HG03442 (cell line): ENCODE measurements at regions not wholly inside any gene's neighbourhood (a gene's known extent, or its start where the extent isn't known, plus 50 kb on each side); places are given as distances from the start of the nearest gene placed in this dataset.

Source experiments
- ATAC-seq: cut with Tn5 transposase; IDR thresholded peaks from one replicate; pipeline ENCODE4 v1.9.1; 2021; ENCODE audit warnings: mild to moderate bottlenecking, moderate library complexity; ENCODE audit not compliant: unreplicated experiment

- ATAC-seq: no peak
These were observed 50.4 kb upstream of the GGTA1 start for GRCh38 chr9:121550041-121550440.

GRCh38 chr9:121550569-121551512, 51.2 kb upstream of the GGTA1 start:
- ATAC-seq: peak; percentile 55

- ATAC-seq: no peak
These were observed 52.5 kb upstream of the GGTA1 start for GRCh38 chr9:121551985-121552753.

GRCh38 chr9:121556082-121556481, 56.4 kb upstream of the GGTA1 start:
- no peak for ATAC-seq

GRCh38 chr9:121556580-121556979, 56.9 kb upstream of the GGTA1 start:
- ATAC-seq: no peak

GRCh38 chr9:121557581-121558447, 58.2 kb upstream of the GGTA1 start:
- peak; percentile 42 for ATAC-seq

- no peak for ATAC-seq
These were observed 58.8 kb upstream of the GGTA1 start for GRCh38 chr9:121558473-121558872.

- no peak for ATAC-seq
These were observed 59.5 kb upstream of the GGTA1 start for GRCh38 chr9:121559183-121559582.

- ATAC-seq: no peak
These were observed 61.3 kb upstream of the GGTA1 start for GRCh38 chr9:121560921-121561320.

- ATAC-seq: no peak
These were observed 62.0 kb upstream of the GGTA1 start for GRCh38 chr9:121561385-121562222.

- no peak for ATAC-seq
These were observed 62.7 kb upstream of the GGTA1 start for GRCh38 chr9:121562301-121562700.

GRCh38 chr9:121563425-121563824, 63.8 kb upstream of the GGTA1 start:
- ATAC-seq: no peak

GRCh38 chr9:121563881-121564460, 64.3 kb upstream of the GGTA1 start:
- no peak for ATAC-seq

GRCh38 chr9:121564504-121565260, 65.0 kb upstream of the GGTA1 start:
- no peak for ATAC-seq

GRCh38 chr9:121566481-121567465, 67.1 kb upstream of the GGTA1 start:
- ATAC-seq: no peak

GRCh38 chr9:121567500-121568342, 68.1 kb upstream of the GGTA1 start:
- ATAC-seq: no peak
